Natural killer cell treated with Interleukin-12 subunit alpha and Interleukin-12 subunit beta and Interleukin-15 and Interleukin-18, amount 100 ng/mL, for 72 hours (primary cell): ENCODE measurements at regions not wholly inside any gene's neighbourhood (a gene's known extent, or its start where the extent isn't known, plus 50 kb on each side); places are given as distances from the start of the nearest gene placed in this dataset.

Experiments
- ATAC-seq, 2 donors: fragments of 150-1000 bp; cut with Tn5 transposase in 1 of 2; sonication (Bioruptor Pico), chemical (Tn5 transposase) in 1 of 2; 2 replicates each; pipeline ENCODE4 v1.10.0; 2021
- DNase-seq: peaks from one replicate; pipeline ENCODE4 v3.0.0; 2022; ENCODE audit warnings: low spot score
- H3K27ac Mint-ChIP-seq, 2 donors: 1 replicate in 1 of 2; 2 replicates in 1 of 2; pipeline ENCODE4 v1.8.0; 2022; ENCODE audit warnings: mixed read lengths in 2 of 2, mild to moderate bottlenecking in 1 of 2, moderate library complexity in 1 of 2
- H3K27me3 Mint-ChIP-seq, 2 donors: 1 replicate in 1 of 2; 2 replicates in 1 of 2; pipeline ENCODE4 v1.8.0; 2022; ENCODE audit warnings: mixed read lengths in 2 of 2
- H3K36me3 Mint-ChIP-seq: one replicate; pipeline ENCODE4 v1.8.0; 2022; ENCODE audit warnings: mixed read lengths
- H3K4me1 Mint-ChIP-seq, 2 donors: 1 replicate in 1 of 2; 2 replicates in 1 of 2; pipeline ENCODE4 v1.8.0; 2022; ENCODE audit warnings: low read depth in 2 of 2, mixed read lengths in 2 of 2, mild to moderate bottlenecking in 1 of 2
- H3K4me3 Mint-ChIP-seq: one replicate; pipeline ENCODE4 v1.8.0; 2022; ENCODE audit warnings: mixed read lengths
- H3K9me3 Mint-ChIP-seq: 2 replicates; pipeline ENCODE4 v1.8.0; 2022; ENCODE audit warnings: mixed read lengths

DNA sequence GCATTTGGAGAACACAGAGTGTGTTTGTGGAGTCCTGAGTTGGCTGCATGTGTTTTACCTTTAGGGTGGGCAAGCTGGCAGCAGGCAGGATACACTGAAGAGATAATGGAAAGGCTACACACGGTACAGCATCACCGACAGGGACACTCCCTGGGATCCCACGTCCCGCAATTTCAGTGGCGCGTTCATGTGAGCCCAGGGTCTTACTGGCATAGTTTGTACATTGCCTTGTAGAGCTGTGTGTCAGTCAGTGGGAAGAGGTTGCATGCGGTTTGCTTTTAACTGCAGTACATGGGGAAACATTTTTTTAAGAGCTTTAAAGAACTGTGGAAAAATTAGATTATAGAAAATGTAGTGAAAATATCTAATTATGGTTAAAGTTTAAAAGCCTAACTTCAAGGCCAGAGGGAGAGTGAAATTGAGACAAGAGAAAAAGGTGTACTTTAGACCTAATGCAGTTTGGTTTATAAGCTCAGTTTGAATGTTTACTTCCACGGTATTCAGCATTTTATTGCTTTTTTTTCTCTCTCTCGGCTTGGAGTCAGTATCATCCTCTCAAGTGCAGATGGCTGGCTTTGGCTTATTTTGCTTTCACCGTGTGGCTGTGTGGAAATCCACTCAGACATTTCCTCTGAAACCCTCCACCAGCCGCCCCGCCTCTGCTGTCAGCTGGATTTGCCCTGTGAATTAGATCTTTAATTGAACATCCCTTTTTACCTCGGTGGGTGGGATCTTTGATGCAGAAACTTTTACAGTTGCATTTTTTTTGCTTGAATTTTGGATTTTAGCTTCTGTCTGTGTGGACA lies 364.2 kb upstream of the COBL start:
- no peak for ATAC-seq
- H3K9me3 Mint-ChIP-seq: peaks cover 6% of the 10 kb centered on the region
- H3K36me3 Mint-ChIP-seq: no peaks in the 10 kb centered on the region
- H3K27ac Mint-ChIP-seq: no peak overlapping the region
- no peaks in the 10 kb centered on the region for H3K4me1 Mint-ChIP-seq
- DNase-seq: no peak
- H3K27me3 Mint-ChIP-seq: no peaks in the 10 kb centered on the region
- no peak overlapping the region for H3K4me3 Mint-ChIP-seq

DNA sequence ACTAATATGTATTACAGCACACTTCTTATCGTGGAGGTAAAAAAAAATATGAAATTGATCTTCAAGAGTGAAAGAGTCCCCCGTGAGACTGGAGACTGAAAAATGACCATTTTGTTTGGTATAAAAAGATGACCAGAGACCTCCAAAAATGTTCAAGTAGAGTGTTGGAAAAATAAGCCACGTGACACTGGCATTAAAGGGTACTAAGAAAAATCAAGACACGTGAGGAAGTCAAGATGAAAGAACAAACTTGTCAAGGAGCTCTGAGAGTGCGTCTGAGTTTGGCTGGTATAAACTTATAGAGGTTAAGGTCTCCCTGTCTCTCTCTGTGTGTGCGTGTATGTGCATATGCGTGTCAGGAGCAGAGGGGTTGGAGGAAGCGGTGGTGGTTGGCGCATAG lies 362.7 kb upstream of the COBL start:
- Mint-ChIP-seq H3K9me3 (peaks cover 11% of the 10 kb centered on the region), H3K36me3 (no peaks in the 10 kb centered on the region), H3K27me3 (no peaks in the 10 kb centered on the region), H3K4me3 (no peak overlapping the region), H3K4me1 (no peaks in the 10 kb centered on the region), H3K27ac (no peak overlapping the region)
- DNase-seq: no peak
- ATAC-seq: no peak

DNA sequence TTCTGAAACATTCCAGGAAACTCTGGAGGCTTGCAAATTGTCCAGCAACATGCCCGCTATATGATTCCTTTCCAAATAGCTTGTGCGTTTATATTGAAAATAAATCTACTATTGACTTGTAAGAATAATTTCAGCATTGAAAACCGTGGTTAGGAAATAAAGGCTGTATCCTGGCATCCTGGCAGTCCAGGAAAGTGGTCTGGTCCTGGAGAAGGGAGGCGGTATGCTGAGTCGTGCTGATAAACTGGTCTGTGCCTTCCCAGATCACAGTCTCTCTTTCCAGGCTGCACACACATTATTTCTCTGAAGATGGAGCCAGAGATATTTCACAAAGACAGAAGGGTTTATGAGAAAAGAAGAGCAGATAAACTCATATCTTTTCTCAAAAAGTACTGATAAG lies 350.1 kb upstream of the COBL start:
- H3K9me3 Mint-ChIP-seq: peaks cover 14% of the 10 kb centered on the region
- no peaks in the 10 kb centered on the region for H3K36me3 Mint-ChIP-seq
- no peaks in the 10 kb centered on the region for H3K27me3 Mint-ChIP-seq
- no peak overlapping the region for H3K4me3 Mint-ChIP-seq
- H3K4me1 Mint-ChIP-seq: no peaks in the 10 kb centered on the region
- DNase-seq (no peak), ATAC-seq (no peak)
- H3K27ac Mint-ChIP-seq: no peak overlapping the region

DNA sequence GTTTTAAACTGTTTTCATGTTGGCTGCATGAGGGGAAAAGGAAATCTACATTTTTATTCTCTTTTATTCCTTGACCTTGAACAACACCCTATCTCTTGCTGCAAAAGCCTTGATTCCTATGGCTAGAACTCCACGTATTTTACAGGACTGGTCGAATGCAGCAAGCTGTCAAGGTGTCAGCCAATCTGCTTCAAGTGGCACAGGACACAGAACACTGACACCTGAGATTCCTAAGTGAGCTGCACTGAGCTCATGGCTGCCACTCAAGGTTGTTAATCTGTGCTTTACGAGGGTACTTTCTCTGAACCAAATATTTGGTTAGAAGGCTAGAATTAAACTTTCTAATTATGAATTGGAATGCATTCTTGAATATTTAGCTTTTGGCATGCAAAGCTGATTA lies 349.7 kb upstream of the COBL start:
- ATAC-seq (no peak), DNase-seq (no peak)
- no peak overlapping the region for H3K4me3 Mint-ChIP-seq
- H3K27ac Mint-ChIP-seq: no peak overlapping the region
- peaks cover 9% of the 10 kb centered on the region for H3K9me3 Mint-ChIP-seq
- no peaks in the 10 kb centered on the region for H3K36me3 Mint-ChIP-seq
- H3K27me3 Mint-ChIP-seq: no peaks in the 10 kb centered on the region
- no peaks in the 10 kb centered on the region for H3K4me1 Mint-ChIP-seq

DNA sequence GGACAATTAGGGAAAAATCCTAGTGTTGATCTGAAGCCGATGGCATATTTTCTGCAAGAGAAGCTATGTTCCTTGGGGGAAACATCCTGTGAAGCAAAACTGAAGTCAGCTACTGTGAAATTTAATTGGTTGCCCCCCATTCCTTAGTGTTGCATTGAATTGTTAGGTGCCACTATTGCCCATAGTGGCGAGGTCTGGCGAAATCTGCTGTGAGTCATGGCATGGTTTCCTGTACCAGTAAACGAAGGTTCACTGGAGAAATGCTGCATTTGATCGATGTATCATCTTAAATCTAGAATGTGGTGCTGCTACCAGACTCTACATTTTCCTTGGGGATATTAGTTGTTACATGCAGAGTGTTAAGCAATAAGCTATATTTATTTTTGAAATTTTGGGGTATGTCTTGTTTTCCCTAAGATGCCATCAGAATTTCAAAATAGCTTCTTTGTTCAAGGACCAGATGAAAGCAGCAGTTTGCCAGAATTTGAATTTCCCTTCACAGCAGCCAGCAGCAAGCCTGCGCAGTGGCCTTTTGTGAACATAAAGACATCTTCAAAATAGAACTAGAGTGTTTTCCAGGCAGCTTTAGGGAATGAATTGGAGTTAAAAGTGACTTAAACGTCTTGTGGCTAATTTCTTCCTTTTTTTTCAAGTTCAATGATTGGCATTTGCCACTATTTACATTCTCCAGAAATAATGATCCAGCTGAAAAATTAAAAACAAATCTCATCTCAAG lies 348.6 kb upstream of the COBL start:
- Mint-ChIP-seq H3K4me1 (no peaks in the 10 kb centered on the region), H3K4me3 (no peak overlapping the region), H3K9me3 (peaks cover 9% of the 10 kb centered on the region), H3K27ac (no peak overlapping the region), H3K27me3 (no peaks in the 10 kb centered on the region), H3K36me3 (no peaks in the 10 kb centered on the region)
- DNase-seq (no peak), ATAC-seq (no peak)

DNA sequence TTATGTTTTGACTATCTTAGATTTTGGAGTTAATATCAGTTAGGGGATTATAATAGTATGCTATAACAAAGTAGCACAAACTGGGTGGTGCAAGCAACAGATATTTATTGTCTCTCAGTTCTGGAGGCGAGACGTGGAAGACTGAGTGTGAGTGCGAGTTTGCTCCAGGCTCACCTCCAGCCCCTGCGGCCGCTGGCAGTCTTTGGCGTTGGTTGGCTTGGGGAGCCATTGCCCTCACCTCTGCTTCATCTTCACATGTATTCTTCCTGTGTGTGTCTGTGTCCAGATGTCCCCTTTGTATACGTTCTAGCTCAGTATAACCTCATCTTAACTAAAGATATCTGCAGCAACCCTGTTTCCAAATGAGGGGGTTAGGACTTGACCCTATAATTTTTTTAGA lies 343.9 kb upstream of the COBL start:
- no peak overlapping the region for H3K27ac Mint-ChIP-seq
- H3K27me3 Mint-ChIP-seq: no peaks in the 10 kb centered on the region
- no peak for DNase-seq
- H3K36me3 Mint-ChIP-seq: no peaks in the 10 kb centered on the region
- no peak overlapping the region for H3K4me3 Mint-ChIP-seq
- no peak for ATAC-seq
- peaks cover 6% of the 10 kb centered on the region for H3K9me3 Mint-ChIP-seq
- no peaks in the 10 kb centered on the region for H3K4me1 Mint-ChIP-seq

DNA sequence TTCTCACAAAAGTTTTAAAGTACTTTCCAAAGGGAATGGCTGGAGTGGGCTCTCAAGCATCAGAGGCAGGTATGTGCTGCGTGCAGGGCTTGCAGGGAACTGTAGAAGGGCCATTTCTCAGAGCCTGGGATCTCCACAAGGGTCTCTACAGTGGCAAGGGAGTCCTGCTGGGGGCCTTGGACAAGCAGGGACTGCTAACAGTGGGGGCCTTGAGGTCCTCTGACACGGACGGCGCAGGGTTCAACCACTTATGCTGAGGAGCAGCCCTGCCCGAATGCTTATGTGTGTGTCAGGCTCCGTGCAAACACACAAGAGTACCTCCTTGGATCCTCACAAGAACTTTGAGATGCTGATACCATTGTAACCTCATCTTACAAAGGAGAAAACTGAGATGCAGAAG lies 342.1 kb upstream of the COBL start:
- Mint-ChIP-seq H3K4me1 (no peaks in the 10 kb centered on the region), H3K27me3 (no peaks in the 10 kb centered on the region), H3K36me3 (no peaks in the 10 kb centered on the region), H3K4me3 (no peak overlapping the region), H3K27ac (no peak overlapping the region), H3K9me3 (peaks cover 6% of the 10 kb centered on the region)
- no peak for DNase-seq
- ATAC-seq: no peak

DNA sequence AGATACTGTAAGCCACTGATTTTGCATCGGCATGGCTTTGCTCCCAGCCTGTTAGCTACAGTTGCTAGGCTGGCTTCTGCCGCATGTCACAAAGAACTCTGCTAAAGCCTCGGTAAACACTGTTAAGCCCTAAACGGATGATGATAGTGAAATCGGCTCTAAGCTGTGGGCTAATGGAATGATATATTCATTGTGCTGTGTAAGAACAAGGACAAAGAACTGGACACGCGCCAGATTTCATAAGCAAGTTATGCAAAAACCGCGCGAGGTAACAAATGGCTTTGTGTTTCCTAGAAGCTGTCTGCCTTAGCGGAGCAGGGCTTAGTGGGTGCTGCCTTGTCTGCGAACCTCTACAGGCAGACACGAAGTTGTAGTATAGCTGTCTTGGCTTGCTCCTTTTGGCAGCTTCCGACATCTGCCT lies 331.3 kb upstream of the COBL start:
- Mint-ChIP-seq H3K36me3 (no peaks in the 10 kb centered on the region), H3K9me3 (peaks cover 12% of the 10 kb centered on the region), H3K4me1 (no peaks in the 10 kb centered on the region), H3K27ac (no peak overlapping the region), H3K4me3 (no peak overlapping the region), H3K27me3 (no peaks in the 10 kb centered on the region)
- no peak for DNase-seq
- ATAC-seq: no peak

DNA sequence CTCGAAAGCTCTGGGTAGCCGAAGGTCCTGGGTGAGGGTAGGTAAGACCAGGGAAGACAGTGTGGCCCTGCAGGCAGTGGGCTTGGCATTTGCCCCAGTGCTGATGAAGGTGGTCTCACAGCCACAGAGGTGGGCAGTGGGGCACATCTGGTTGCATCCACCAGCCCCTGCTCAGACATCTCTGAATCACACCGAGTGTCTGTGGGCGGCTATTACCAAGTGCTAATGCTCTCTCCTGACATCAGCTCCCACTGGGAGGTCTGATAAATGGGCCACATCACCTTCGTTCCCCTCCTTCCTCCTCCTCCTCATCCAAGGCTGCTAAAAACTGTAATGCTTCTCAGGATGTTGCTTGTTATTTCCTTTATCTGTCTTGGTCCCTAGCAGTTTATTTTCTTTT lies 330.9 kb upstream of the COBL start:
- Mint-ChIP-seq H3K36me3 (no peaks in the 10 kb centered on the region), H3K27ac (no peak overlapping the region), H3K4me1 (no peaks in the 10 kb centered on the region), H3K4me3 (no peak overlapping the region), H3K9me3 (peaks cover 12% of the 10 kb centered on the region), H3K27me3 (no peaks in the 10 kb centered on the region)
- ATAC-seq (no peak), DNase-seq (no peak)

DNA sequence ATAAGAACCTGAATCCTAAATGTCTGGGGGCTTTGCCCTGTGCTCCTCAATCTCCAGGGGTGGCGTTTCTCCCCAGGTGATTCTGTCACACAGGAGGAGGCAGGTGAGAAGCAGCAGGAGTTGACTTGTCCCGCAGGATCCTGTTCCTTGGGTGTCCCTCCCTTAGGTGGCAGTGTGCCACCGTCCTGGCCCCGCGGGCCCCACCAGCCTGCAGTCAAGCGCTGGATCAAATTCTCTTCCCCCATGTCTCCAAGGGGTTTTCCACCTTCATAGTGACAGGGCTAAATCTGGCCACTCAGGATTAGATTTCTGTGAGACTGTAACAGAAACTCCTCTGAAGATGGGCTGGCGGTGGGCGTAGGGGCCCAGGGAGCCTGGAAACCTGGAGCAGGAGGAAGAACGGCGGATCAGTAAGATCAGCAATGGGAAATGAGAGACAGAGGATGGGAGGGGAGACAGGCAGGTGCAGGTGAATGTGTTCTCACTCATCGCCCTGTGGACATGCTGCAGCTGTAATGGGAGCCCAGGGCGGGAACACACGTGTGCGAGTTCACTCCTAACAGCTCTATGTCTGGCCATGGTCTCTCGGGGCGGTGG lies 329.2 kb upstream of the COBL start:
- H3K9me3 Mint-ChIP-seq: peaks cover 8% of the 10 kb centered on the region
- H3K4me1 Mint-ChIP-seq: no peaks in the 10 kb centered on the region
- no peak for ATAC-seq
- H3K4me3 Mint-ChIP-seq: no peak overlapping the region
- no peak for DNase-seq
- H3K27me3 Mint-ChIP-seq: no peaks in the 10 kb centered on the region
- H3K27ac Mint-ChIP-seq: no peak overlapping the region
- no peaks in the 10 kb centered on the region for H3K36me3 Mint-ChIP-seq

DNA sequence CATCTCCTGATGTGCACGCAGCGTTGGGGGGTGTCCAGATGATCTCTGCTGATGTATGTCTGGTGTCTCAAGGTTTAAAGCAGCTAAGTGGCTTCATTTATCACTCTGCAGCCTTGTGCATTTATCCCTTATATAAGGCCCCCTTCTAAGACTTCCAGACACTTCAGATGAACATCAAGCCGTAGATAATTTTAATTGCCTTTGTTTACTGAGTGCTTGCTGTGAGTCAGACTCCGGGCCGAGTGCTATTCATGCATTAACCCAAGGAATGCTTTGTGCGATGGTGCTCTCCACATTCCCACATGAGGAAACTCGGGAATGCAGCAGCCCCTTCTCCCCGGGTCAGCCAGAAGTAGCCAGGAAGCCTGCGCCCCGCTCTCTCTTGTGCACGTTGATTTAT lies 328.6 kb upstream of the COBL start:
- ATAC-seq: no peak
- no peaks in the 10 kb centered on the region for H3K4me1 Mint-ChIP-seq
- no peaks in the 10 kb centered on the region for H3K36me3 Mint-ChIP-seq
- DNase-seq: no peak
- H3K4me3 Mint-ChIP-seq: no peak overlapping the region
- no peak overlapping the region for H3K27ac Mint-ChIP-seq
- H3K9me3 Mint-ChIP-seq: peaks cover 8% of the 10 kb centered on the region
- H3K27me3 Mint-ChIP-seq: no peaks in the 10 kb centered on the region

DNA sequence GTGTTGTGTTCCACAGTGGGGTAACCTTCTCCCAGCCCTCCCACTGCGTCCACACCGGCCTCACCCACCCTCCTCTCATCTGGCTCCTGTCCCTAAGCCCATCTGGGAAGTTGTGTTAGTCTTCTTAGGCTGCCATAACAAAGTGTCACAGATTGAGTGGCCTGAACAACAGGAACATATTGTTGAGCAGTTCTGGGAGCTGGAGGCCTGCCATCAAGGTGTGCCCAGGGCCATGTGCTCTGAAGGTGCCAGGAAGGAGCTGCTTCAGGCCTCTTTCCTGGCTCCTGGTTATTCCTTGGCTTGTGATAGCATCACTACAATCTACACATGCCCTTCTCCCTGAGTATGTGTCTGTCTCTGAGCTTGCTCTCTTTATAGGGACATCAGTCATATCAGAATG lies 327.6 kb upstream of the COBL start:
- Mint-ChIP-seq H3K27ac (no peak overlapping the region), H3K4me3 (no peak overlapping the region), H3K36me3 (no peaks in the 10 kb centered on the region), H3K4me1 (no peaks in the 10 kb centered on the region), H3K27me3 (no peaks in the 10 kb centered on the region), H3K9me3 (peaks cover 8% of the 10 kb centered on the region)
- ATAC-seq (no peak), DNase-seq (no peak)

DNA sequence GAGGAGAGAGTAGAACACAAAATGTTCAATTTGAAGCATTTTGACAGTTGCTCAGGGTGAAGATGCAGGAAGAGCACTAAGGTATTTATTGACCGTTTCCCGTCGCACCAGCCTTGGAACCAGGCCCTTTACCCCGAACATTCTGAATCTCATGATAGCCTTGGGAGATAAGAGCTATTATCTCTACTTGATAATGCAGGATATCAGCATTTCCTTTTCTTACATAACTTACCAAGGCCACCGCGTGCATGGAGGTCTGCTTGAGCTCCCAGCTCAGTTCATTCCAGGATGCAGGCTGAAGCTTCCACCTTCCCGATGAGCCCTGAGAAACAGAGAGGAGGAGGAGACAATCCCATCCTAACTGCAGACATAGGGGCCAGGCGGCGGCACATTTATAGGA lies 324.2 kb upstream of the COBL start:
- Mint-ChIP-seq H3K27me3 (no peaks in the 10 kb centered on the region), H3K4me1 (no peaks in the 10 kb centered on the region), H3K36me3 (no peaks in the 10 kb centered on the region), H3K9me3 (peaks cover 8% of the 10 kb centered on the region), H3K27ac (no peak overlapping the region), H3K4me3 (no peak overlapping the region)
- no peak for DNase-seq
- ATAC-seq: no peak

DNA sequence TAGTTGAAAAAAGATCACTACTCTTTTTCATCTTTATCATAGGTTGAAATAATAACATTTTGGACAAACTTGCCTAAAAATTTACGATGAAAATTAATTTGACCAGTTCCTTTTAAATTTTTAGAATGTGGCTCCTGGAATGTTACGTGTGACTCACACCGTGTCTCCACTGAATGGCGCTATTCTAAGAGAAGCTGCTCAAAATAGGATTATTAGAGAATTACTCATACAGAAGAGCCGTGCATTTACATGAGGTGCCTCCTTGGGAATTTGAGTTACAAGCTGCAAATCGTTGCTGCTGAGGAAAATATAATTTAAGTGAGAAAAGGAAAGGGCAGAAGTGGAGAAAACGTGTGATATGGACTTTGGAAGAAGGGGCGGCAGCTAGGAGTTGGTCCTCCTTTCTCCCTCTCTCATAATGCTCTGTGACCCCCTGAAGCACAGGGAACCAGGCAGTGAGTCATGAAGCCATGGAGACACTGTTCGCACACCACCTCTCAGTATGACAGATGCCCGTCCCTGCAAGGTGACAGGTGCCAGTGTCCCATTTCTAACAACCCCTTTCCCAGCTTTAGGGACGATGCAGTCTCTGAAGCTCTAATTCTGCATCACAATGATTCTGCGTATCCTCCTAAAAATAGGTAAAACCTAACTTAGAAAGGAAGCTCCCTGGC lies 323.2 kb upstream of the COBL start:
- Mint-ChIP-seq H3K4me1 (no peaks in the 10 kb centered on the region), H3K4me3 (no peak overlapping the region), H3K9me3 (peaks cover 5% of the 10 kb centered on the region), H3K27me3 (no peaks in the 10 kb centered on the region), H3K27ac (no peak overlapping the region), H3K36me3 (no peaks in the 10 kb centered on the region)
- no peak for ATAC-seq
- no peak for DNase-seq
